Cardiac fibroblast (primary cell): ENCODE measurements at regions not wholly inside any gene's neighbourhood (a gene's known extent, or its start where the extent isn't known, plus 50 kb on each side); places are given as distances from the start of the nearest gene placed in this dataset.
"Not testable (repeated sequence)": the region's sequence is repeated elsewhere in the genome, so short reads cannot be mapped to it uniquely, and the experiment has no call there.

ENCODE experiments used
- DNase-seq, 2 donors: peaks; one replicate each; pipeline versions ENCODE4 v3.0.0 to v3.0.0-alpha.2; 2010; ENCODE audit warnings: low read depth in 2 of 2
- H3K4me3 ChIP-seq, 2 donors: replicated peaks in 1 of 2; 1 replicate in 1 of 2; 2 replicates in 1 of 2; pipeline ENCODE4 v1.5.1; 2011; ENCODE audit warnings: low read depth in 2 of 2, low read length in 2 of 2, mild to moderate bottlenecking in 2 of 2, moderate library complexity in 1 of 2
- TF ChIP-seq, protein P1 (sequence below): IDR thresholded peaks from one replicate; pipeline ENCODE4 v1.5.1; 2011; ENCODE audit warnings: low read depth, mild to moderate bottlenecking, low read length, inconsistent platforms

DNA sequence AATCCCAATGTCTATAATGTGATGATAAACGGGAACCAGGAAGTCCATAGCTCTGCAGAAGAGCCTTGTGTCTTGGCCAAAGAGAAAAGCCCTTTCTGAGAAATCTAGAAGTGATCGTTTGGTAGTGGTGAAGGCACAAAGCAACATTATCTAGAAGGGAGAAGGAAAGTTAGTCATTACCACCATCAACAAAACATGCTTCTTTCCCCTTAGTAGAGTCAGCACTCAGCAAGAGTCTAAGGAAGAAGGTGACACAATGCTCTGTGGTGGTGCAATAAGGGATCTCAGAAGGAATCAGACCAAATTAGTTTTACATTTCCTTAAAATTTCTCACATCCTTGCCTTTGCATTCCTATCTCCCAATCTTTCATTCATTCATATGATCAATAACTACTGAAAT lies 134.4 kb upstream of the PRDX6 start:
- H3K4me3 ChIP-seq, result no peak overlapping the region
- peak in 1 of 2 donors; percentile 32 for DNase-seq
- TF ChIP-seq, protein P1, sequence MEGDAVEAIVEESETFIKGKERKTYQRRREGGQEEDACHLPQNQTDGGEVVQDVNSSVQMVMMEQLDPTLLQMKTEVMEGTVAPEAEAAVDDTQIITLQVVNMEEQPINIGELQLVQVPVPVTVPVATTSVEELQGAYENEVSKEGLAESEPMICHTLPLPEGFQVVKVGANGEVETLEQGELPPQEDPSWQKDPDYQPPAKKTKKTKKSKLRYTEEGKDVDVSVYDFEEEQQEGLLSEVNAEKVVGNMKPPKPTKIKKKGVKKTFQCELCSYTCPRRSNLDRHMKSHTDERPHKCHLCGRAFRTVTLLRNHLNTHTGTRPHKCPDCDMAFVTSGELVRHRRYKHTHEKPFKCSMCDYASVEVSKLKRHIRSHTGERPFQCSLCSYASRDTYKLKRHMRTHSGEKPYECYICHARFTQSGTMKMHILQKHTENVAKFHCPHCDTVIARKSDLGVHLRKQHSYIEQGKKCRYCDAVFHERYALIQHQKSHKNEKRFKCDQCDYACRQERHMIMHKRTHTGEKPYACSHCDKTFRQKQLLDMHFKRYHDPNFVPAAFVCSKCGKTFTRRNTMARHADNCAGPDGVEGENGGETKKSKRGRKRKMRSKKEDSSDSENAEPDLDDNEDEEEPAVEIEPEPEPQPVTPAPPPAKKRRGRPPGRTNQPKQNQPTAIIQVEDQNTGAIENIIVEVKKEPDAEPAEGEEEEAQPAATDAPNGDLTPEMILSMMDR, result no peak

DNA sequence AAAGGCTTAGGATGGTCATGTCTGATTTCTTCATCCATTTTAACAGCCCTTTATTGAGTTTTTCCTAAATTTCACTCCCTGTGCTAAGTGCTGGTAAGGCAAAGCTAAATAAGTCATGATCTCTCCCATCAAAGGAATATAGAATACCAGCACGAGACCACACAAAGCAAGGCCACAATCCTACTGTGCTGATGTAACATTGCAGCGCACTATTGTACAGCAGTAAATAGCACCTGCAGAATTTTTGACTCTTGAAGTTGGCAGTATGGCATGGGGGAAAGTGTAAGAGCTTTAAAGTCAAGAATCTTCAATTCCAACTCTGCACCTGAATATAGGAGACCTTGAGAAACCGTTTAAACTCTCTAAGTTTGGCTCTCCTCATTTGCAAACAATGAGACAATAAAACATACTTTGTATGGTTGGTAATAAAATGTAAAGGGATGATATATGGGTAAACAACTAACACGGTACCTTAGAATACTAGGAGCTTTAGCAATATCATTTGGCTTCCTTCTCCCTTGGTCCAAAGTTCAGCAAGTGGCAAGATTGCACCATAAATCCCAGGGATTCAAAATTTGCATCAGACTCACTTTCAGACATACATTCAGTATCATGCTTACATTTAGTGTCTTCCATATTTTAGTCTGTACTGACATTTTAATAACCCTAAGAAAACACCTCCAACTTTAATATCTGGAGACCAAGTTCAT lies 132.9 kb upstream of the PRDX6 start:
- H3K4me3 ChIP-seq, result no peak overlapping the region
- TF ChIP-seq, protein P1, result no peak
- DNase-seq, result no peak

DNA sequence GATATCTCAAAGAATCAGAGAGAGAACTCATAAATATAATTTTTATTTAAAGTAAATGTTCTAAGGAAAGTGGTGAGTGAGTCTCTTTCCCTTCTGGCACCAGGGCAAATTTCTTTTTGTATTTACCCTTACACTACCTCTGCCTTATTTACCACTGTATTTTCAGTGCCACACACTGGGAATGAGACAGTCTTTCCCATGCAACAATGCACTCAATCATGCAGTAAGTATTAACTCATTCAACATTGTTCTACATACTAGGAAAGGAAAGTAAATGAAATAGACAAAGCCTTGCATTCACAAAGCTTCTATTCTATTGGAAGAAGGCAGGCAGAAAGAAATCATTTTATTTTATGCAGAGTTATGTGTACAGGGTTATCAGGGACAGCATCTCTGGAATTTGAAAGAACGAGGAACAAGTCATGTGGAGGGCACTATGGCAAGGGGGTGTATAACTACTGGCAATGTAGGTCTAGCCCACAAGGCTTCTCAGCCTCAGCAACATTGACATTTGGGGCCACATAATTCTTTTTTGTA lies 129.8 kb upstream of the PRDX6 start:
- TF ChIP-seq, protein P1, result no peak
- no peak overlapping the region for H3K4me3 ChIP-seq
- no peak for DNase-seq

DNA sequence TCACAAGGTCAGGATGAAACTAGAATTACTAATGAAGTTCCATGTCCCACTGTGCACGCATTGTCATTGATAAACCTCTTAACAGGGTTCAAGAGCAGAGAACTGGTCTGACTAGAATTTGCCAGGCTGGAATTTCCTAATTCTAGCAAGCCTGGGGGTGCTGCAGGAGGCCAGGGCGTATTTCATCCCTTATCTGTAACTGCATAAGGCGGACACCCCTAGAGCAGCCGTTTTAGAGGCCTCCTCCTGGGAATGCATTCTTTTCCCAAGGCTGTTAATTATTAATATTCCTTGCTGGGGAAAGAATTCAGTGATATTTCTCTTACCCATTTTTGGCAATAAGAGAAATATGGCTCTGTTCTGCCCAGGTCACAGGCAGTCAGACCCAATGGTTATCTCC lies 124.5 kb upstream of the PRDX6 start:
- H3K4me3 ChIP-seq, DNase-seq: not testable (repeated sequence)

DNA sequence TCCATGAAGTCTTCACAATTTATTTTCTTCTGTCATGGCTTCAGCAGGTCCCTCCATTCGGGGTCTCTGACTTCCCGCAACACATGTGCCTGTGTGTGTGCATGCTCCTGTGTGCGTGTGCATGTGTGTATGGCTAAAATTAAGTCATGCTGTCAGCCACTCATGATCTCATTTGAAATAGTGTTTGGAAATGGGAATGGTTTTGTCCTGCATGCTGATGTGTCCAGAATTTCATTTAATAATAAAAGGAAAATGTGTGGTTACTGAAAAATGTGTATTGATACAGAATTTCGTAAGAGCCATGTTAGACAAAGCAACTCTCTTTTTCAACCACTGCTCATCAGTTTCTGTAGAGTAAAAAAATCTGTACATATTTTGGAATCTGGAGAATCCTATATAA lies 123.8 kb upstream of the PRDX6 start:
- TF ChIP-seq, protein P1, result no peak
- H3K4me3 ChIP-seq, result no peak overlapping the region
- DNase-seq, result peak in 1 of 2 donors; percentile 8

DNA sequence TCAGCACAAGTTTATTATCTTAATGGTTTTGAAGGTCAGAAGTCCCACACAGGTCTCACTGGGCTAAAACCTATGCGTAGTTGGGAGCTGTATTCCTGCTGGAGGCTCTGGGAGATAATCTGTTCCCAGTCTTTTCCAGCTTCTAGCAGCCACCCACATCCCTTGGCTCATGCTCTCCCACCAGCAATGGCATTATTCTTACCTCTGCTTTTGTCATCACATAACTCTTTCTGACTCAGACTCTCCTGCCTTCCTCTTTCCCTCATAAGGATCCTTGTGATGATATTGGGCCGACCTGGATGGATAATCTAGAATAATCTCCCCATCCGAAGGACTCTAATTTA lies 122.2 kb upstream of the PRDX6 start:
- no peak for DNase-seq
- TF ChIP-seq, protein P1, result no peak
- H3K4me3 ChIP-seq, result no peak overlapping the region

DNA sequence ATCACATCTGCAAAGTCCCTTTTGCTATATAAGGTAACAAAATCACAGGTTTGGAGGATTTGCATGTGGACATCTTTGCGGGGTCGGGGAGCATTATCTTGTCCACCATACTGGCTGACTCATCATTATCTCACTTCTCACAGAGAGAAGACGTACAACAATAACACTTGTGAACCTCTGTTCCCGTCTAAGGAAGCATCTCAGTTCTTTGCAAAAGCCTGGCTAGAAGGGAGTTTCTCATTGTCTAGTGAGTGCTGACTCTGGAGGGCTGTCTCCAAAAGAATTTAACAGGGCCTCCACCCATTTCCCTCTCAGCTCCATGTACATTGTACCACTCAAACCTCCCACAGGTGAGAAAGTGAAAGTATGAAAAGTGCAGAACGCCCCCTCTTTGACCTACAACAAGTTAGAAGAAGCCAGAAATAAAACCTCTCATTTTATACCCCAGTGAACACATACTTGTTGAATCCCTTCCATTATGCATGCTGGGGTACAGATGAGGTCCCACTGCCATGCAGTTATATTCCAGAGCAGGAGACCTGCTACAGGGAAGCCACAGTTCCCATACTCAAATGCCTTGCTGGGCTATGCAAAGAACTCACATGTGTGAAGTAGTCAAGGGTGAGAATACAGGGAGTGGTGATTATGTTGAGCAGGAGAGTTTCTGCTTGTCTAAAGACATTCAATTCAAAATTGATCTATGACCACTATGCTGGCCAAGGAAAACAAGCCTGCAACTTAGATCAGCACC lies 121.7 kb upstream of the PRDX6 start:
- H3K4me3 ChIP-seq, result no peak overlapping the region
- no peak for DNase-seq
- TF ChIP-seq, protein P1, result no peak
